ENCODE measurements at regions not wholly inside any gene's neighbourhood (a gene's known extent, or its start where the extent isn't known, plus 50 kb on each side); places are given as distances from the start of the nearest gene placed in this dataset.

GRCh38 chr14:49014476-49014875 lies 571.7 kb downstream of the RPS29 start:
- no peak for TF ChIP-seq CTCF (optimal IDR thresholded peaks at IDR 0.05 in 1 of 3, IDR thresholded peaks at IDR 0.05 in 1 of 3, conservative IDR thresholded peaks at IDR 0.05 in 1 of 3; ENCODE audit: extremely low read depth in 1 of 3, insufficient read depth in 2 of 3, low read length in 3 of 3)
- no peak for TF ChIP-seq EZH2 (IDR thresholded peaks at IDR 0.05; ENCODE audit: low read length)
- H3K36me3 ChIP-seq (ENCODE audit: control insufficient read depth in 2 of 2, extremely low read depth in 1 of 2, insufficient read depth in 2 of 2, low read length in 2 of 2), result no peaks in the 10 kb centered on the region
- dilution Hi-C loops (cut with MboI; ENCODE audit: extremely low pct_ligation_motif_present, low sequenced_read_pairs), result no loop called here

GRCh38 chr14:49008363-49008762 lies 577.8 kb downstream of the RPS29 start:
- TF ChIP-seq EZH2 (IDR thresholded peaks at IDR 0.05; ENCODE audit: low read length) (no peak), CTCF (optimal IDR thresholded peaks at IDR 0.05 in 1 of 3, IDR thresholded peaks at IDR 0.05 in 1 of 3, conservative IDR thresholded peaks at IDR 0.05 in 1 of 3; ENCODE audit: extremely low read depth in 1 of 3, insufficient read depth in 2 of 3, low read length in 3 of 3) (no peak)
- H3K9me3 ChIP-seq (ENCODE audit: control insufficient read depth, low read depth, low read length), result no peaks in the 10 kb centered on the region
- no peak overlapping the region for H3K4me2 ChIP-seq (ENCODE audit: control insufficient read depth, extremely low read depth, insufficient read depth, low read depth, low read length)
- H3K36me3 ChIP-seq (ENCODE audit: control insufficient read depth in 2 of 2, extremely low read depth in 1 of 2, insufficient read depth in 2 of 2, low read length in 2 of 2), result no peaks in the 10 kb centered on the region
- no peak for FAIRE-seq
- dilution Hi-C loops (cut with MboI; ENCODE audit: extremely low pct_ligation_motif_present, low sequenced_read_pairs), result no loop called here
- H3K79me2 ChIP-seq (ENCODE audit: control insufficient read depth, insufficient read depth, low read length), result no peaks in the 10 kb centered on the region
- H3K27me3 ChIP-seq (ENCODE audit: control insufficient read depth, extremely low read depth, insufficient read depth, low read length), result no peaks in the 10 kb centered on the region
- DNase-seq (ENCODE audit: low read depth, low spot score), result no peak
- H3K4me1 ChIP-seq (ENCODE audit: control insufficient read depth, extremely low read depth, insufficient read depth, low read length), result no peaks in the 10 kb centered on the region
- H4K20me1 ChIP-seq (ENCODE audit: control insufficient read depth, extremely low read depth, insufficient read depth, low read length), result no peaks in the 10 kb centered on the region
- no peak overlapping the region for H3K27ac ChIP-seq (ENCODE audit: control insufficient read depth, insufficient read depth, low read length)
- no peaks in the 10 kb centered on the region for H3K9me1 ChIP-seq (ENCODE audit: control insufficient read depth, extremely low read depth, insufficient read depth, low read length)
- no peak overlapping the region for H2AFZ ChIP-seq (ENCODE audit: control insufficient read depth, low read length)
- H3K4me3 ChIP-seq (ENCODE audit: control insufficient read depth in 2 of 3, extremely low read depth in 1 of 3, insufficient read depth in 2 of 3, low read depth in 1 of 3, low read length in 3 of 3), result no peak overlapping the region
- no peak overlapping the region for H3K9ac ChIP-seq (ENCODE audit: control insufficient read depth, extremely low read depth, insufficient read depth, low read length)

More at GRCh38 chr14:49014476-49014875, 571.7 kb downstream of the RPS29 start:
- H3K79me2 ChIP-seq (ENCODE audit: control insufficient read depth, insufficient read depth, low read length), result no peaks in the 10 kb centered on the region
- no peaks in the 10 kb centered on the region for H3K9me1 ChIP-seq (ENCODE audit: control insufficient read depth, extremely low read depth, insufficient read depth, low read length)
- H3K4me1 ChIP-seq (ENCODE audit: control insufficient read depth, extremely low read depth, insufficient read depth, low read length), result no peaks in the 10 kb centered on the region
- H2AFZ ChIP-seq (ENCODE audit: control insufficient read depth, low read length), result no peak overlapping the region
- H4K20me1 ChIP-seq (ENCODE audit: control insufficient read depth, extremely low read depth, insufficient read depth, low read length), result no peaks in the 10 kb centered on the region
- no peak for FAIRE-seq
- no peaks in the 10 kb centered on the region for H3K27me3 ChIP-seq (ENCODE audit: control insufficient read depth, extremely low read depth, insufficient read depth, low read length)
- no peak overlapping the region for H3K27ac ChIP-seq (ENCODE audit: control insufficient read depth, insufficient read depth, low read length)
- no peaks in the 10 kb centered on the region for H3K9me3 ChIP-seq (ENCODE audit: control insufficient read depth, low read depth, low read length)
- H3K4me3 ChIP-seq (ENCODE audit: control insufficient read depth in 2 of 3, extremely low read depth in 1 of 3, insufficient read depth in 2 of 3, low read depth in 1 of 3, low read length in 3 of 3), result no peak overlapping the region
- no peak for DNase-seq (ENCODE audit: low read depth, low spot score)
- H3K9ac ChIP-seq (ENCODE audit: control insufficient read depth, extremely low read depth, insufficient read depth, low read length), result no peak overlapping the region
- no peak overlapping the region for H3K4me2 ChIP-seq (ENCODE audit: control insufficient read depth, extremely low read depth, insufficient read depth, low read depth, low read length)
